ENCODE measurements at regions not wholly inside any gene's neighbourhood (a gene's known extent, or its start where the extent isn't known, plus 50 kb on each side); places are given as distances from the start of the nearest gene placed in this dataset.

DNA sequence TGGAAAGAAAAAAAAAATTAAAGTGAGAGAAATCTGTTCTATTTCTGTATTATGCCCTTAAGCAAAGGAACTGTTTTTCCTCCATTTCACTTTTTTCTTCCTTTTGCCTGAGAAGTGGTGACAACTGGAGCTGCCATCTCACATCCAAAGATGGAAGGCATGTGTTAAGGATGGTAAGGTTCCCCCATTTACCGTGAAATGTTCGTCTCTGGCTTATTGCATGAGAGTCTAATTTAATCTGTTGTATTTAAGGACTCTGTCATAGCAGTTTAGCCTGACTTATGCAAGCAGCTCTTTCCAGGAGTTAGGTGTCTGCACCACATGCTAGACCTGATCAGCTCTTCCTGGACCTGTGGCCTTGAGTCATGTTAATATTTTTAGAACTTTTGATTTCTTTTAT is 389.5 kb upstream of the MAP3K7 start:
- TF ChIP-seq, protein P1, sequence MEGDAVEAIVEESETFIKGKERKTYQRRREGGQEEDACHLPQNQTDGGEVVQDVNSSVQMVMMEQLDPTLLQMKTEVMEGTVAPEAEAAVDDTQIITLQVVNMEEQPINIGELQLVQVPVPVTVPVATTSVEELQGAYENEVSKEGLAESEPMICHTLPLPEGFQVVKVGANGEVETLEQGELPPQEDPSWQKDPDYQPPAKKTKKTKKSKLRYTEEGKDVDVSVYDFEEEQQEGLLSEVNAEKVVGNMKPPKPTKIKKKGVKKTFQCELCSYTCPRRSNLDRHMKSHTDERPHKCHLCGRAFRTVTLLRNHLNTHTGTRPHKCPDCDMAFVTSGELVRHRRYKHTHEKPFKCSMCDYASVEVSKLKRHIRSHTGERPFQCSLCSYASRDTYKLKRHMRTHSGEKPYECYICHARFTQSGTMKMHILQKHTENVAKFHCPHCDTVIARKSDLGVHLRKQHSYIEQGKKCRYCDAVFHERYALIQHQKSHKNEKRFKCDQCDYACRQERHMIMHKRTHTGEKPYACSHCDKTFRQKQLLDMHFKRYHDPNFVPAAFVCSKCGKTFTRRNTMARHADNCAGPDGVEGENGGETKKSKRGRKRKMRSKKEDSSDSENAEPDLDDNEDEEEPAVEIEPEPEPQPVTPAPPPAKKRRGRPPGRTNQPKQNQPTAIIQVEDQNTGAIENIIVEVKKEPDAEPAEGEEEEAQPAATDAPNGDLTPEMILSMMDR (IDR thresholded peaks at IDR 0.05 in 2 of 3, conservative IDR thresholded peaks at IDR 0.05 in 1 of 3; ENCODE audit: control insufficient read depth in 2 of 3, extremely low read depth in 1 of 3, insufficient read depth in 1 of 3, low read depth in 3 of 3, low read length in 3 of 3) = no peak
- TF ChIP-seq GABPA (IDR thresholded peaks at IDR 0.05; ENCODE audit: low read depth) (no peak), ZZZ3 (IDR thresholded peaks at IDR 0.05; ENCODE audit: control insufficient read depth, insufficient read length, low read depth) (no peak), RAD51 (IDR thresholded peaks at IDR 0.05) (no peak), ZNF207 (IDR thresholded peaks at IDR 0.05; ENCODE audit: borderline replicate concordance) (no peak), TBL1XR1 (IDR thresholded peaks at IDR 0.05; ENCODE audit: low read depth, low read length) (no peak), SMAD1 (IDR thresholded peaks at IDR 0.05; ENCODE audit: low read depth, partially characterized antibody) (no peak), RAD21 (IDR thresholded peaks at IDR 0.05; ENCODE audit: insufficient read depth, low read depth, low read length) (no peak), POLR2AphosphoS5 (IDR thresholded peaks at IDR 0.05; ENCODE audit: low read length) (no peak), POLR2AphosphoS2 (IDR thresholded peaks at IDR 0.05; ENCODE audit: low read depth, low read length) (no peak)
- TF ChIP-seq, protein P2, sequence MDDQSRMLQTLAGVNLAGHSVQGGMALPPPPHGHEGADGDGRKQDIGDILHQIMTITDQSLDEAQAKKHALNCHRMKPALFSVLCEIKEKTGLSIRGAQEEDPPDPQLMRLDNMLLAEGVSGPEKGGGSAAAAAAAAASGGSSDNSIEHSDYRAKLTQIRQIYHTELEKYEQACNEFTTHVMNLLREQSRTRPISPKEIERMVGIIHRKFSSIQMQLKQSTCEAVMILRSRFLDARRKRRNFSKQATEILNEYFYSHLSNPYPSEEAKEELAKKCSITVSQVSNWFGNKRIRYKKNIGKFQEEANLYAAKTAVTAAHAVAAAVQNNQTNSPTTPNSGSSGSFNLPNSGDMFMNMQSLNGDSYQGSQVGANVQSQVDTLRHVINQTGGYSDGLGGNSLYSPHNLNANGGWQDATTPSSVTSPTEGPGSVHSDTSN (IDR thresholded peaks at IDR 0.05; ENCODE audit: insufficient replicate concordance, low read depth, low read length) = no peak

All from GM12878 (cell line).